HepG2 (cell line): ENCODE measurements at regions not wholly inside any gene's neighbourhood (a gene's known extent, or its start where the extent isn't known, plus 50 kb on each side); places are given as distances from the start of the nearest gene placed in this dataset.
A peak's percentile ranks its signal among the peaks of the same experiment; 100 is the strongest.

ENCODE experiments used
- CCDC6 ChIP-seq: sonication (generic); formaldehyde crosslinking; IDR thresholded peaks from 2 replicates; pipeline ENCODE4 v1.8.1; 2022; ENCODE audit warnings: mild to moderate bottlenecking, missing genetic modification reagents, moderate library complexity
- CHD2 ChIP-seq: IDR thresholded peaks from 2 replicates; pipeline ENCODE4 v1.6.1; 2011; ENCODE audit warnings: low read depth, low read length, improper control_type of control experiment
- KLF9 ChIP-seq: IDR thresholded peaks from 2 replicates; pipeline ENCODE4 v1.6.1; 2016; ENCODE audit warnings: low read depth
- MED8 ChIP-seq: sonication (generic); formaldehyde crosslinking; IDR thresholded peaks from 2 replicates; pipeline ENCODE4 v1.8.1; 2023; ENCODE audit warnings: mild to moderate bottlenecking, missing genetic modification reagents; ENCODE audit not compliant: insufficient replicate concordance
- MTA1 ChIP-seq: sonication (generic); formaldehyde crosslinking; IDR thresholded peaks from 2 replicates; pipeline ENCODE4 v1.4.0; 2020; ENCODE audit warnings: missing genetic modification reagents, mild to moderate bottlenecking, borderline replicate concordance
- MYNN ChIP-seq: sonication (generic); formaldehyde crosslinking; IDR thresholded peaks from 2 replicates; pipeline ENCODE4 v1.4.0; 2020; ENCODE audit warnings: mild to moderate bottlenecking, low read depth, missing genetic modification reagents
- RBAK ChIP-seq: sonication (generic); formaldehyde crosslinking; IDR thresholded peaks from 2 replicates; pipeline ENCODE4 v1.5.1; 2020; ENCODE audit warnings: mild to moderate bottlenecking, missing genetic modification reagents
- YY1 ChIP-seq: IDR thresholded peaks from 2 replicates; pipeline ENCODE4 v1.6.1; 2011; ENCODE audit warnings: low read length, low read depth, moderate library complexity, mild to moderate bottlenecking; ENCODE audit not compliant: insufficient read depth, insufficient replicate concordance
- ZNF253 ChIP-seq: sonication (generic); formaldehyde crosslinking; IDR thresholded peaks from 2 replicates; pipeline ENCODE4 v1.8.0; 2022; ENCODE audit warnings: mild to moderate bottlenecking, missing genetic modification reagents, borderline replicate concordance
- ZNF547 ChIP-seq: sonication (generic); formaldehyde crosslinking; IDR thresholded peaks from 2 replicates; pipeline ENCODE4 v1.5.1; 2020; ENCODE audit warnings: mild to moderate bottlenecking, missing genetic modification reagents
- ZNF615 ChIP-seq: sonication (generic); formaldehyde crosslinking; IDR thresholded peaks from 2 replicates; pipeline ENCODE4 v1.5.0; 2020; ENCODE audit warnings: mild to moderate bottlenecking, missing genetic modification reagents, borderline replicate concordance
- ZNF703 ChIP-seq: sonication (generic); formaldehyde crosslinking; IDR thresholded peaks from 2 replicates; pipeline ENCODE4 v1.5.1; 2020; ENCODE audit warnings: missing genetic modification reagents, mild to moderate bottlenecking, moderate library complexity, borderline replicate concordance
- ZNF766 ChIP-seq: sonication (generic); formaldehyde crosslinking; IDR thresholded peaks from 2 replicates; pipeline ENCODE4 v1.5.0; 2020; ENCODE audit warnings: missing genetic modification reagents, borderline replicate concordance
- ZNF773 ChIP-seq: sonication (generic); formaldehyde crosslinking; IDR thresholded peaks from 2 replicates; pipeline ENCODE4 v1.4.0; 2020; ENCODE audit warnings: missing genetic modification reagents, borderline replicate concordance
- ZNF776 ChIP-seq: sonication (generic); formaldehyde crosslinking; IDR thresholded peaks from 2 replicates; pipeline ENCODE4 v1.4.0; 2020; ENCODE audit warnings: mild to moderate bottlenecking, missing genetic modification reagents
- ZSCAN9 ChIP-seq: IDR thresholded peaks from 2 replicates; pipeline ENCODE4 v1.6.1; 2016; ENCODE audit warnings: borderline replicate concordance
- TF ChIP-seq, protein P1 (sequence below): sonication (generic); formaldehyde crosslinking; IDR thresholded peaks from 2 replicates; pipeline ENCODE4 v1.8.1; 2023; ENCODE audit warnings: mild to moderate bottlenecking, moderate library complexity, missing genetic modification reagents
- TF ChIP-seq, protein P2 (sequence below): sonication (generic); formaldehyde crosslinking; IDR thresholded peaks from 2 replicates; pipeline ENCODE4 v1.9.0; 2022; ENCODE audit warnings: low read depth, missing genetic modification reagents
- TF ChIP-seq, protein P3 (sequence below): IDR thresholded peaks from 2 replicates; pipeline ENCODE4 v1.6.1; 2016; ENCODE audit warnings: missing compliant biosample characterization, missing genetic modification reagents, borderline replicate concordance
- TF ChIP-seq, protein P4 (sequence below): sonication (generic); formaldehyde crosslinking; IDR thresholded peaks from 2 replicates; pipeline ENCODE4 v1.4.0; 2020; ENCODE audit warnings: missing genetic modification reagents
- TF ChIP-seq, protein P5 (sequence below): sonication (generic); formaldehyde crosslinking; IDR thresholded peaks from 2 replicates; pipeline ENCODE4 v1.4.0; 2020; ENCODE audit warnings: mild to moderate bottlenecking, missing genetic modification reagents

DNA sequence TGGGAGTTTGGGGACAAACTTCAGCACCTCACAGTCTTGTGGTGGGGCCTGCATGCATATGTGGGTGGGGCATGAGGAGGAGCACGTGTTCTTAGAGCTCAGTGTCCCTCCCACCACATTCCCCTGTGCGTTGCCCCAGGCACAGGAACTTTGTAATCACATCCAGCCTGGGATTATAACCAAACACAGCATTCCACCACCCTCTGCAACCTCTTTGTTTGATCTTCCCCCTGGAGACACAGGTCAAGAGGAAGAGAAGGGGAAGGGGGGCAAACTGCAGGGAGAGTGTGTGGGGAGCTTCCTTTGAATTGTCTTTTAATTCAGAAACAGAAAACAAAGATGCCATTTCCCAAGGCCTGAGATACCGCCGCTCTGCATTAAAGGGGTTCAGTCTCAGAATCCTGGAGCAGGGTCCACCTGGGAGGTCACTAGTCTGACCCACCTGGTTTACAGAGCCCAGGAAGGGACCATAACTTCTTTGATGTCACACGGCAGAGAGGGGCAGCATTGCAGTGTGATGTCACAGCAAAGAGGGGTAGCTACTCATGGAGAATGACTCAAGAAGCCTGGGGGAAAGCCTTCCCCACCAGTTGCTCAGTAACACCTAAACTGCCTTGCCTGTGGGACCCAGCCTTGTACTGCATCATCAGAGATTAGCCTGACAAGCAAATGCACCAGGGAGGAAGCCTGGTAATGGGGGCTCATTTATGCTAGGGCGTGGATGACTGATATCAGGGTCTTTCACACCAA lies 106.3 kb upstream of the RNU6-1 start (continued):
- TF ChIP-seq, protein P1, sequence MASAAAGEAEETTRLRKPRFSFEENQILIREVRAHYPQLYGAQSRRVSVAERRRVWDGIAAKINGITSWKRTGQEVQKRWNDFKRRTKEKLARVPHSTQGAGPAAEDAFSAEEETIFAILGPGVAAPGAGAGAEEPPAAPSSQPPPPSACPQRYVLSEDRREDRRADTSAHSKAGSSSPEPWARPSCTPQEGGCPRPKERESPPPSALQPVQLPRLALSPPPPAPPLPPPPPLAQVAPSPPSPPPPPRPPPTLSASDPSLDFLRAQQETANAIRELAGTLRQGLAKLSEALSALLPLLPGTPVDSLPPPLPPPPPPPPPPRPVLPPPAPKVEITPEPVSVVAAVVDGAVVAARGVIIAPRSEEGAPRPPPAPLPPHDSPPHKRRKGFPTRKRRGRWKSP = 0 out of 2 replicates have a peak, but pooled peaks have one; percentile 17
- TF ChIP-seq MED8 (CRISPR knock-in tag) = peak; percentile 17
- no peak for TF ChIP-seq YY1
- TF ChIP-seq ZNF703 (CRISPR knock-in tag) = no peak
- TF ChIP-seq, protein P2, sequence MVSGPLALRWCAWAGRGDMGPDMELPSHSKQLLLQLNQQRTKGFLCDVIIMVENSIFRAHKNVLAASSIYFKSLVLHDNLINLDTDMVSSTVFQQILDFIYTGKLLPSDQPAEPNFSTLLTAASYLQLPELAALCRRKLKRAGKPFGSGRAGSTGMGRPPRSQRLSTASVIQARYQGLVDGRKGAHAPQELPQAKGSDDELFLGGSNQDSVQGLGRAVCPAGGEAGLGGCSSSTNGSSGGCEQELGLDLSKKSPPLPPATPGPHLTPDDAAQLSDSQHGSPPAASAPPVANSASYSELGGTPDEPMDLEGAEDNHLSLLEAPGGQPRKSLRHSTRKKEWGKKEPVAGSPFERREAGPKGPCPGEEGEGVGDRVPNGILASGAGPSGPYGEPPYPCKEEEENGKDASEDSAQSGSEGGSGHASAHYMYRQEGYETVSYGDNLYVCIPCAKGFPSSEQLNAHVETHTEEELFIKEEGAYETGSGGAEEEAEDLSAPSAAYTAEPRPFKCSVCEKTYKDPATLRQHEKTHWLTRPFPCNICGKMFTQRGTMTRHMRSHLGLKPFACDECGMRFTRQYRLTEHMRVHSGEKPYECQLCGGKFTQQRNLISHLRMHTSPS = no peak; the same call in none of the 2 replicates
- no peak for TF ChIP-seq CHD2
- TF ChIP-seq RBAK = no peak
- no peak for TF ChIP-seq ZNF773 (CRISPR knock-in tag)
- no peak for TF ChIP-seq ZNF547 (CRISPR knock-in tag)
- peak; percentile 14; the same call in 1 of the 2 replicates for TF ChIP-seq ZNF766 (CRISPR knock-in tag)
- TF ChIP-seq ZNF253 = no peak
- no peak for TF ChIP-seq ZNF776 (CRISPR knock-in tag)
- TF ChIP-seq ZNF615 = no peak
- TF ChIP-seq ZSCAN9 (CRISPR knock-in tag) = peak; percentile 2; the same call in 1 of the 2 replicates
- TF ChIP-seq MYNN = no peak
- TF ChIP-seq KLF9 (CRISPR knock-in tag) = 0 out of 2 replicates have a peak, but pooled peaks have one; percentile 24
- no peak; the same call in 1 of the 2 replicates for TF ChIP-seq CCDC6
- no peak for TF ChIP-seq MTA1 (CRISPR knock-in tag)
- TF ChIP-seq, protein P3, sequence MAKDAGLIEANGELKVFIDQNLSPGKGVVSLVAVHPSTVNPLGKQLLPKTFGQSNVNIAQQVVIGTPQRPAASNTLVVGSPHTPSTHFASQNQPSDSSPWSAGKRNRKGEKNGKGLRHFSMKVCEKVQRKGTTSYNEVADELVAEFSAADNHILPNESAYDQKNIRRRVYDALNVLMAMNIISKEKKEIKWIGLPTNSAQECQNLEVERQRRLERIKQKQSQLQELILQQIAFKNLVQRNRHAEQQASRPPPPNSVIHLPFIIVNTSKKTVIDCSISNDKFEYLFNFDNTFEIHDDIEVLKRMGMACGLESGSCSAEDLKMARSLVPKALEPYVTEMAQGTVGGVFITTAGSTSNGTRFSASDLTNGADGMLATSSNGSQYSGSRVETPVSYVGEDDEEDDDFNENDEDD (CRISPR knock-in tag) = peak; percentile 61; the same call in 1 of the 2 replicates
- TF ChIP-seq, protein P4, sequence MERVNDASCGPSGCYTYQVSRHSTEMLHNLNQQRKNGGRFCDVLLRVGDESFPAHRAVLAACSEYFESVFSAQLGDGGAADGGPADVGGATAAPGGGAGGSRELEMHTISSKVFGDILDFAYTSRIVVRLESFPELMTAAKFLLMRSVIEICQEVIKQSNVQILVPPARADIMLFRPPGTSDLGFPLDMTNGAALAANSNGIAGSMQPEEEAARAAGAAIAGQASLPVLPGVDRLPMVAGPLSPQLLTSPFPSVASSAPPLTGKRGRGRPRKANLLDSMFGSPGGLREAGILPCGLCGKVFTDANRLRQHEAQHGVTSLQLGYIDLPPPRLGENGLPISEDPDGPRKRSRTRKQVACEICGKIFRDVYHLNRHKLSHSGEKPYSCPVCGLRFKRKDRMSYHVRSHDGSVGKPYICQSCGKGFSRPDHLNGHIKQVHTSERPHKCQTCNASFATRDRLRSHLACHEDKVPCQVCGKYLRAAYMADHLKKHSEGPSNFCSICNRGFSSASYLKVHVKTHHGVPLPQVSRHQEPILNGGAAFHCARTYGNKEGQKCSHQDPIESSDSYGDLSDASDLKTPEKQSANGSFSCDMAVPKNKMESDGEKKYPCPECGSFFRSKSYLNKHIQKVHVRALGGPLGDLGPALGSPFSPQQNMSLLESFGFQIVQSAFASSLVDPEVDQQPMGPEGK (CRISPR knock-in tag) = peak; percentile 97
- TF ChIP-seq, protein P5, sequence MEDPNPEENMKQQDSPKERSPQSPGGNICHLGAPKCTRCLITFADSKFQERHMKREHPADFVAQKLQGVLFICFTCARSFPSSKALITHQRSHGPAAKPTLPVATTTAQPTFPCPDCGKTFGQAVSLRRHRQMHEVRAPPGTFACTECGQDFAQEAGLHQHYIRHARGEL (CRISPR knock-in tag) = no peak
